GM21619 (cell line): ENCODE measurements at regions not wholly inside any gene's neighbourhood (a gene's known extent, or its start where the extent isn't known, plus 50 kb on each side); places are given as distances from the start of the nearest gene placed in this dataset.
"Not testable (repeated sequence)": the region's sequence is repeated elsewhere in the genome, so short reads cannot be mapped to it uniquely, and the experiment has no call there.

Experiments
- ATAC-seq: cut with Tn5 transposase; IDR thresholded peaks from one replicate; pipeline ENCODE4 v1.9.1; 2021; ENCODE audit not compliant: unreplicated experiment

GRCh38 chr5:67722582-67722981, 493.0 kb upstream of the PIK3R1 start:
- ATAC-seq: not testable (repeated sequence)

GRCh38 chr5:67720162-67720772, 495.3 kb upstream of the PIK3R1 start:
- ATAC-seq: no peak

- ATAC-seq: no peak
Measured at GRCh38 chr5:67702008-67702407, 505.4 kb upstream of the CD180 start.

GRCh38 chr5:67699560-67699959, 503.0 kb upstream of the CD180 start:
- ATAC-seq: no peak

- no peak for ATAC-seq
Measured at GRCh38 chr5:67696446-67696845, 499.8 kb upstream of the CD180 start.

- no peak for ATAC-seq
Measured at GRCh38 chr5:67695369-67695768, 498.8 kb upstream of the CD180 start.

- ATAC-seq: no peak
Measured at GRCh38 chr5:67694810-67695191, 498.2 kb upstream of the CD180 start.

GRCh38 chr5:67693956-67694809, 497.6 kb upstream of the CD180 start:
- no peak for ATAC-seq

- ATAC-seq: no peak
Measured at GRCh38 chr5:67686746-67687145, 490.1 kb upstream of the CD180 start.

- ATAC-seq: no peak
Measured at GRCh38 chr5:67681703-67682102, 485.1 kb upstream of the CD180 start.

- no peak for ATAC-seq
Measured at GRCh38 chr5:67680099-67680498, 483.5 kb upstream of the CD180 start.

- no peak for ATAC-seq
Measured at GRCh38 chr5:67679184-67679841, 482.7 kb upstream of the CD180 start.

- no peak for ATAC-seq
Measured at GRCh38 chr5:67678594-67678993, 482.0 kb upstream of the CD180 start.

- no peak for ATAC-seq
Measured at GRCh38 chr5:67677422-67677970, 480.9 kb upstream of the CD180 start.

GRCh38 chr5:67676863-67677262, 480.3 kb upstream of the CD180 start:
- ATAC-seq: no peak

GRCh38 chr5:67674159-67674655, 477.6 kb upstream of the CD180 start:
- ATAC-seq: no peak

- ATAC-seq: no peak
Measured at GRCh38 chr5:67673618-67674017, 477.0 kb upstream of the CD180 start.

GRCh38 chr5:67673180-67673579, 476.6 kb upstream of the CD180 start:
- ATAC-seq: no peak

- no peak for ATAC-seq
Measured at GRCh38 chr5:67672636-67673035, 476.0 kb upstream of the CD180 start.

- no peak for ATAC-seq
Measured at GRCh38 chr5:67669916-67670315, 473.3 kb upstream of the CD180 start.

GRCh38 chr5:67660149-67660548, 463.6 kb upstream of the CD180 start:
- no peak for ATAC-seq

GRCh38 chr5:67659288-67659687, 462.7 kb upstream of the CD180 start:
- ATAC-seq: no peak
